K562 (cell line): ENCODE measurements at regions not wholly inside any gene's neighbourhood (a gene's known extent, or its start where the extent isn't known, plus 50 kb on each side); places are given as distances from the start of the nearest gene placed in this dataset.

ENCODE experiments used
- ATAC-seq: fragments of 200-7000 bp; cut with Tn5 transposase; 3 replicates; pipeline ENCODE4 v1.9.1; 2020; ENCODE audit warnings: moderate library complexity
- BruUV-seq: library from RNA; stranded (reverse); fragments of 400-500 nt; replicated peaks from 2 replicates; lab custom pipeline; 2021; lab: Mats Ljungman, UMichigan
- CTCF ChIA-PET: fragments of 300-600 bp; formaldehyde crosslinking; extraction: SDS; loops from one replicate; lab custom pipeline; 2021; ENCODE audit warnings: low intra/inter-chr PET ratio; lab: Yijun Ruan, JAX
- POLR2A ChIA-PET: fragments of 300-600, 350-650 bp; sonication (Branson Sonifier 250); formaldehyde crosslinking; extraction: SDS; loops from one replicate; lab custom pipeline; 2021; ENCODE audit warnings: antibody characterized with exemption, inconsistent platforms; lab: Yijun Ruan, JAX
- DNase-seq, 4 experiments: peaks; one replicate each; pipeline versions ENCODE4 v3.0.0 to v3.0.0-alpha.2; 2011 to 2018; ENCODE audit warnings: low spot score in 3 of 4, mixed read lengths in 3 of 4; ENCODE audit errors: extremely low read depth in 1 of 4
- FAIRE-seq: peaks from 2 replicates; lab custom pipeline; 2011; peaks lifted over from hg19 to GRCh38; lab: Jason Lieb, UNC
- H2AFZ ChIP-seq: 2 replicates; pipeline ENCODE4 v1.6.0; 2011; ENCODE audit warnings: low read depth, low read length, control low read depth, inconsistent platforms
- H3K27ac ChIP-seq: fragments of 200-600 bp; 3 replicates; pipeline ENCODE4 v1.8.0; 2011; ENCODE audit warnings: low read depth, mild to moderate bottlenecking, control low read depth, inconsistent platforms, low read length, moderate library complexity, mixed read lengths; ENCODE audit errors: extremely low read depth
- H3K27me3 ChIP-seq, 2 experiments: fragments of 300-600 bp in 1 of 2; 2 replicates in 1 of 2; 3 replicates in 1 of 2; pipeline versions ENCODE4 v1.6.0 to v1.8.0; 2011; ENCODE audit warnings: inconsistent platforms in 2 of 2, low read length in 2 of 2, mild to moderate bottlenecking in 1 of 2, mixed read lengths in 1 of 2, moderate library complexity in 1 of 2; ENCODE audit not compliant: control insufficient read depth in 2 of 2, insufficient read depth in 2 of 2
- H3K36me3 ChIP-seq: fragments of 300-600 bp; 3 replicates; pipeline ENCODE4 v1.8.0; 2011; ENCODE audit warnings: mild to moderate bottlenecking, low read length, inconsistent platforms; ENCODE audit not compliant: control insufficient read depth, insufficient read depth
- H3K4me1 ChIP-seq, 2 experiments: fragments of 200-600 bp in 1 of 2; replicated peaks in 1 of 2; 2 replicates in 1 of 2; 3 replicates in 1 of 2; pipeline versions ENCODE4 v1.5.1 to v1.8.0; 2011; ENCODE audit warnings: inconsistent platforms in 2 of 2, low read length in 2 of 2, mild to moderate bottlenecking in 1 of 2, mixed read lengths in 1 of 2, moderate library complexity in 1 of 2; ENCODE audit not compliant: control insufficient read depth in 2 of 2, insufficient read depth in 2 of 2
- H3K4me2 ChIP-seq: 2 replicates; pipeline ENCODE4 v1.6.1; 2011; ENCODE audit warnings: low read length, control low read depth, inconsistent platforms, mixed read lengths; ENCODE audit not compliant: insufficient read depth
- H3K4me3 ChIP-seq: fragments of 200-600 bp; sonication (generic), shearing (Covaris generic); 2 replicates; pipeline ENCODE4 v1.5.1; 2016; ENCODE audit warnings: control low read depth, inconsistent platforms
- H3K79me2 ChIP-seq: fragments of 200-600 bp; 3 replicates; pipeline ENCODE4 v1.8.0; 2011; ENCODE audit warnings: low read length, inconsistent platforms; ENCODE audit not compliant: control insufficient read depth, insufficient read depth
- H3K9ac ChIP-seq, 2 experiments: 2 replicates each; pipeline versions ENCODE4 v1.6.0 to v1.6.1; 2011; ENCODE audit warnings: low read depth in 2 of 2, low read length in 2 of 2, control low read depth in 1 of 2, inconsistent platforms in 1 of 2, mild to moderate bottlenecking in 1 of 2, mixed read lengths in 1 of 2; ENCODE audit not compliant: insufficient read depth in 1 of 2
- H3K9me1 ChIP-seq: one replicate; pipeline ENCODE4 v1.6.0; 2011; ENCODE audit warnings: inconsistent platforms, mild to moderate bottlenecking, low read length, moderate library complexity; ENCODE audit not compliant: control insufficient read depth, insufficient read depth
- H3K9me3 ChIP-seq: replicated peaks from 2 replicates; pipeline ENCODE4 v1.5.1; 2011; ENCODE audit warnings: low read depth, low read length, inconsistent platforms; ENCODE audit not compliant: control insufficient read depth, insufficient read depth
- H4K20me1 ChIP-seq: replicated peaks from 2 replicates; pipeline ENCODE4 v1.6.1; 2011; ENCODE audit warnings: low read length, inconsistent platforms, mixed read lengths; ENCODE audit not compliant: control insufficient read depth, insufficient read depth
- FUS ChIP-seq: fragments of 200-400 bp; formaldehyde crosslinking; optimal IDR thresholded peaks from 2 replicates; pipeline ENCODE3; 2017; ENCODE audit warnings: low read depth, low read length
- GABPB2 ChIP-seq: fragments of 250-450 bp; sonication (Bioruptor Pico); conservative IDR thresholded peaks from 2 replicates; pipeline ENCODE4 v1.5.1; 2021; ENCODE audit warnings: mild to moderate bottlenecking
- IFI16 ChIP-seq: fragments of 250-450 bp; sonication (Bioruptor Pico); IDR thresholded peaks from 2 replicates; pipeline ENCODE4 v2.1.2; 2022; ENCODE audit warnings: mild to moderate bottlenecking, inconsistent platforms
- LCOR ChIP-seq: sonication (generic); formaldehyde crosslinking; IDR thresholded peaks from 2 replicates; pipeline ENCODE4 v1.8.0; 2022; ENCODE audit warnings: mild to moderate bottlenecking, missing genetic modification reagents
- MEF2A ChIP-seq: IDR thresholded peaks from 2 replicates; pipeline ENCODE4 v1.6.1; 2011; ENCODE audit warnings: low read depth, mild to moderate bottlenecking, low read length, moderate library complexity; ENCODE audit not compliant: control insufficient read depth
- MXI1 ChIP-seq: IDR thresholded peaks from 2 replicates; pipeline ENCODE4 v1.6.1; 2011; ENCODE audit warnings: low read depth, mild to moderate bottlenecking, improper control_type of control experiment, low read length
- ZBTB11 ChIP-seq, 3 experiments: fragments of 200-800 bp in 1 of 3; fragments of 250-450 bp in 1 of 3; fragments of 450-650 bp in 1 of 3; sonication (Bioruptor Pico) in 1 of 3; sonication (Bioruptor generic) in 1 of 3; formaldehyde crosslinking in 1 of 3; IDR thresholded peaks; 2 replicates each; pipeline versions ENCODE4 v1.6.1 to v1.8.0; 2016 to 2022; ENCODE audit warnings: mild to moderate bottlenecking in 2 of 3, missing genetic modification characterization in 2 of 3, missing compliant biosample characterization in 1 of 3, moderate library complexity in 1 of 3
- ZKSCAN1 ChIP-seq: fragments of 150-350 bp; IDR thresholded peaks from 2 replicates; pipeline ENCODE4 v1.6.1; 2016; ENCODE audit warnings: low read depth, low read length
- WGBS: fragments of 100-300 bp; shearing (Covaris generic); methylation state at CpG from one replicate; pipeline ENCODE4 v1.1.6; 2016; ENCODE audit warnings: low coverage, mixed read lengths; ENCODE audit not compliant: insufficient coverage; ENCODE audit errors: missing lambda C conversion rate; 5-methylcytosine and 5-hydroxymethylcytosine counted together
- in situ Hi-C: fragments of 300-500 bp; cut with MboI; formaldehyde crosslinking; loops from 4 replicates; pipeline ENCODE4 v1.15.0; 2018; ENCODE audit warnings: inconsistent platforms, mixed read lengths
- intact Hi-C: fragments of 100-400 bp; cut with micrococcal nuclease; formaldehyde crosslinking; loops from 2 replicates; pipeline ENCODE4 v1.14.2; 2022
- TF ChIP-seq, protein P1 (sequence below): fragments of 250-450 bp; sonication (Bioruptor Pico); IDR thresholded peaks from 2 replicates; pipeline ENCODE4 v1.8.0; 2022; ENCODE audit warnings: moderate library complexity, mild to moderate bottlenecking, inconsistent platforms

DNA sequence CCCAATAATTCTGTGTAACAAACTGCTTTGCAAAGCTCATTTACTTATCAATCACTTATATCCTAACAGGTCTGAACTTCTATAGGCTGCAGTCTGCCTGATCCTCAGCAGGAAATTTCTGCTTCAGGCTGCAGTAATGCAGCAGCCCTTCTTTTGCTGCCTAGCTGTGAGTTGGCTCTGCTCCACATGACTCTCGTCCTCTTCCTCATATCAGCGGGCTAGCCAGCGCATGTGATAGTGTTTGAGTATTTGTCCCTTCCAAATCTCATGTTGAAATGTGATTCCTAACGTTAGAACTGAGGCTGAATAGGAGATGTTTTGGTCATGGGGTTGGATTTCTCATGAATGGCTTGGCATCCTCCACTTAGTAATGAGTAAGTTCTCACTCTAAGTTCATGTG is 387.8 kb downstream of the SEMA3D start (continued):
- TF ChIP-seq ZBTB11 (CRISPR knock-in tag; IDR thresholded peaks at IDR 0.05), result no peak

GRCh38 chr7:84792231-84792893 is 394.5 kb downstream of the SEMA3D start:
- no peak overlapping the region for H3K9ac ChIP-seq
- FAIRE-seq, result no peak
- no peaks in the 10 kb centered on the region for H4K20me1 ChIP-seq
- H3K36me3 ChIP-seq, result no peaks in the 10 kb centered on the region
- H3K4me3 ChIP-seq, result no peak overlapping the region
- H3K27ac ChIP-seq, result no peak overlapping the region
- no peaks in the 10 kb centered on the region; the same call in 2 of the 3 replicates for H3K79me2 ChIP-seq
- BruUV-seq, result no TSS peak
- in situ Hi-C loops, result no loop called here
- no peak overlapping the region for H2AFZ ChIP-seq
- CTCF ChIA-PET, result no interaction called here
- no peak for DNase-seq
- H3K9me1 ChIP-seq, result no peaks in the 10 kb centered on the region
- no peak overlapping the region for H3K4me2 ChIP-seq
- no peaks in the 10 kb centered on the region for H3K4me1 ChIP-seq
- ATAC-seq, result no peak
- WGBS, result 84% methylated on average over 8 of the region's 8 CpGs
- intact Hi-C loops, result no loop called here
- TF ChIP-seq GABPB2 (CRISPR knock-in tag), result no peak
- TF ChIP-seq MXI1, result no peak
- no peak for TF ChIP-seq ZKSCAN1
- no peak for TF ChIP-seq LCOR
- TF ChIP-seq FUS, result no peak
- TF ChIP-seq IFI16, result no peak
- TF ChIP-seq, protein P1, sequence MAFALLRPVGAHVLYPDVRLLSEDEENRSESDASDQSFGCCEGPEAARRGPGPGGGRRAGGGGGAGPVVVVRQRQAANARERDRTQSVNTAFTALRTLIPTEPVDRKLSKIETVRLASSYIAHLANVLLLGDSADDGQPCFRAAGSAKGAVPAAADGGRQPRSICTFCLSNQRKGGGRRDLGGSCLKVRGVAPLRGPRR (CRISPR knock-in tag), result no peak
- TF ChIP-seq MEF2A, result peak; percentile 17; the same call in 1 of the 2 replicates
- TF ChIP-seq, all 486 proteins: peak for 1
- POLR2A ChIA-PET, result no interaction called here
- Histone ChIP-seq H3K9me3 (no peaks in the 10 kb centered on the region), H3K27me3 (no peaks in the 10 kb centered on the region)
